Fibroblast of the aortic adventitia (primary cell): ENCODE measurements at regions not wholly inside any gene's neighbourhood (a gene's known extent, or its start where the extent isn't known, plus 50 kb on each side); places are given as distances from the start of the nearest gene placed in this dataset.
"Not testable (repeated sequence)": the region's sequence is repeated elsewhere in the genome, so short reads cannot be mapped to it uniquely, and the experiment has no call there.

ENCODE experiments used
- DNase-seq: peaks from one replicate; pipeline ENCODE4 v3.0.0-alpha.2; 2010; ENCODE audit warnings: low read depth
- H3K4me3 ChIP-seq: 2 replicates; pipeline ENCODE4 v1.5.1; 2011; ENCODE audit warnings: low read depth, mild to moderate bottlenecking, control low read depth, low read length, moderate library complexity
- CTCF ChIP-seq: IDR thresholded peaks from 2 replicates; pipeline ENCODE4 v1.5.1; 2011; ENCODE audit warnings: mild to moderate bottlenecking, low read length, control low read depth, inconsistent platforms; ENCODE audit not compliant: insufficient read depth

- TF ChIP-seq CTCF = no peak
- H3K4me3 ChIP-seq = no peak overlapping the region
- DNase-seq = no peak
Measured at GRCh38 chr3:18992709-18993108, 155.6 kb upstream of the KCNH8 start.

- no peak for DNase-seq
- no peak overlapping the region for H3K4me3 ChIP-seq
- TF ChIP-seq CTCF = no peak
Measured at GRCh38 chr3:18989237-18989795, 159.0 kb upstream of the KCNH8 start.

DNA sequence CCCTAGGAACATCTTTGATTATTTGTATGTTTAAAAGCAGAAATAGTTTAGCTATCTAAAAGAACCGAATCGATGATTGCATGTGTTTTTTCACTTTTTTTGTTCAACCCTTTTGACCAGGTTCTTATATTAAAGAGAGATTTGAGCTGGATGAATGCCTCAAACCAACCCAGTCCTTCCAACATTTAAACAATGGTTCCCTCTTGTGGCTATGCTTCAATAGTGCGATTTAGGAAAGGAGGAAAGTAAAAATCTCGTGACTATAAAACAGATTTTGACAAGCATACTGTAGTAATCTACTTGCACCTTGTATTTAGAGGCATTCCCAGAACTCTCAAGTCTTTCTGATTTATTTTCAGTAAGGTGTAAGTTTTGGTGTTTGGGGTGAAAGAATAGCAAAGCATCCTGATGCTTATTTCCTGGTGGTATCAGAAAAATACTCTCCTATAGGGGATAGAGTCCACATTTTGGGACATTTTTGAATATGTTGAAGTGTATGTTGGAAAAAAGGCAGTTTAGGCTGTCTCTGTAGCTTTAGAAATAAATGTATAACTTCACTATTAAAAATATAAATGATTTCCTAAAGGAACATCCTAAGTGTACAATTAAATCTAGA lies 159.6 kb upstream of the KCNH8 start:
- DNase-seq = peak; percentile 2
- TF ChIP-seq CTCF = no peak
- H3K4me3 ChIP-seq = no peak overlapping the region

- no peak overlapping the region for H3K4me3 ChIP-seq
- no peak for DNase-seq
- TF ChIP-seq CTCF = no peak
Measured at GRCh38 chr3:18987862-18988447, 160.4 kb upstream of the KCNH8 start.

DNA sequence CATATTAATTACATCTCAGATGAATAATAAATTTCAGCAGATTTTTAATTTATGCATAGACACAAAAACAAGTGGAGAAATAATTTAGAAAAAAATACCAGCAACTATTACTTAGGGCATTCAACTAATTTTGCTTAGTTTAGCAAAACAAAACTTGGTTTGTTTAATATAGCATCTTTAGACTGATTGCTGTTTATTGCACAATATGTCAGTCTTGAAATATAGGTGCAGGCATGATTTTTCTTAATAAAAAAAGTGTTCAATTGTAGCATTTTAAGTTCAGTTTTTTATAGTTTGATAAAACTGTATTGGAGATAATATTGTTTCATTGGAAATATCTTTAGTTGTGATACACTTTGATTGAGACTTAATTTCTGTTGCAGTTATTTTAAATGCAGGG lies 161.2 kb upstream of the KCNH8 start:
- H3K4me3 ChIP-seq = no peak overlapping the region
- TF ChIP-seq CTCF = no peak
- DNase-seq = no peak

GRCh38 chr3:18982920-18983319 lies 165.4 kb upstream of the KCNH8 start:
- TF ChIP-seq CTCF = no peak
- no peak overlapping the region for H3K4me3 ChIP-seq

GRCh38 chr3:18976102-18976501 lies 172.2 kb upstream of the KCNH8 start:
- H3K4me3 ChIP-seq, DNase-seq: not testable (repeated sequence)

More at GRCh38 chr3:18982920-18983319, 165.4 kb upstream of the KCNH8 start:
- DNase-seq = no peak
